ENCODE measurements at regions not wholly inside any gene's neighbourhood (a gene's known extent, or its start where the extent isn't known, plus 50 kb on each side); places are given as distances from the start of the nearest gene placed in this dataset.
A peak's percentile ranks its signal among the peaks of the same experiment; 100 is the strongest.

- Histone ChIP-seq H3K27ac (ENCODE audit: insufficient read depth, low read length, poor library complexity, severe bottlenecking) (no peak overlapping the region), H3K27me3 (ENCODE audit: control insufficient read depth, insufficient read depth, low read length) (no peaks in the 10 kb centered on the region), H3K4me1 (ENCODE audit: control insufficient read depth, insufficient read depth, low read length, poor library complexity, severe bottlenecking) (no peaks in the 10 kb centered on the region), H3K4me3 (ENCODE audit: low read depth, low read length) (no peak overlapping the region), H3K9me3 (ENCODE audit: control insufficient read depth in 2 of 2, low read length in 2 of 2) (no peaks in the 10 kb centered on the region), H3K36me3 (ENCODE audit: control insufficient read depth, insufficient read depth, low read length) (no peaks in the 10 kb centered on the region)
- H3K27me3 Mint-ChIP-seq = no peaks in the 10 kb centered on the region
- no peak overlapping the region for H3K4me3 Mint-ChIP-seq
- no peaks in the 10 kb centered on the region for H3K4me1 Mint-ChIP-seq
- no peaks in the 10 kb centered on the region for H3K36me3 Mint-ChIP-seq
- no peak for ATAC-seq (ENCODE audit: low read depth in 2 of 2)
- no peak overlapping the region for H3K27ac Mint-ChIP-seq
- no peak for DNase-seq
- H3K9me3 Mint-ChIP-seq = peaks cover 0 to 6% (median 4%) of the 10 kb centered on the region in 7 donors
These were observed 61.7 kb downstream of the KCNJ2 start for GRCh38 chr17:70230850-70231640.

- no peaks in the 10 kb centered on the region for H3K27me3 ChIP-seq (ENCODE audit: control insufficient read depth, insufficient read depth, low read length)
- Mint-ChIP-seq H3K4me3 (no peak overlapping the region), H3K4me1 (no peaks in the 10 kb centered on the region)
These were observed 63.1 kb downstream of the KCNJ2 start for GRCh38 chr17:70232466-70232865.

GRCh38 chr17:70235252-70235651, 65.9 kb downstream of the KCNJ2 start:
- Mint-ChIP-seq H3K36me3 (no peaks in the 10 kb centered on the region), H3K9me3 (peaks cover 0 to 13% (median 8%) of the 10 kb centered on the region in 7 donors), H3K4me1 (no peaks in the 10 kb centered on the region), H3K27ac (no peak overlapping the region), H3K27me3 (no peaks in the 10 kb centered on the region), H3K4me3 (no peak overlapping the region)
- no peak overlapping the region for H3K27ac ChIP-seq (ENCODE audit: insufficient read depth, low read length, poor library complexity, severe bottlenecking)
- DNase-seq (no peak), ATAC-seq (ENCODE audit: low read depth in 2 of 2) (no peak)
- H3K9me3 ChIP-seq (ENCODE audit: control insufficient read depth in 2 of 2, low read length in 2 of 2) = peaks cover 0 to 2% of the 10 kb centered on the region in 2 experiments
- no peak overlapping the region for H3K4me3 ChIP-seq (ENCODE audit: low read depth, low read length)
- no peaks in the 10 kb centered on the region for H3K27me3 ChIP-seq (ENCODE audit: control insufficient read depth, insufficient read depth, low read length)
- H3K36me3 ChIP-seq (ENCODE audit: control insufficient read depth, insufficient read depth, low read length) = no peaks in the 10 kb centered on the region
- H3K4me1 ChIP-seq (ENCODE audit: control insufficient read depth, insufficient read depth, low read length, poor library complexity, severe bottlenecking) = no peaks in the 10 kb centered on the region

More at GRCh38 chr17:70232466-70232865, 63.1 kb downstream of the KCNJ2 start:
- Histone ChIP-seq H3K36me3 (ENCODE audit: control insufficient read depth, insufficient read depth, low read length) (no peaks in the 10 kb centered on the region), H3K27ac (ENCODE audit: insufficient read depth, low read length, poor library complexity, severe bottlenecking) (no peak overlapping the region), H3K9me3 (ENCODE audit: control insufficient read depth in 2 of 2, low read length in 2 of 2) (no peaks in the 10 kb centered on the region), H3K4me1 (ENCODE audit: control insufficient read depth, insufficient read depth, low read length, poor library complexity, severe bottlenecking) (no peaks in the 10 kb centered on the region), H3K4me3 (ENCODE audit: low read depth, low read length) (no peak overlapping the region)
- no peaks in the 10 kb centered on the region for H3K27me3 Mint-ChIP-seq
- DNase-seq = no peak
- no peak for ATAC-seq (ENCODE audit: low read depth in 2 of 2)
- no peak overlapping the region for H3K27ac Mint-ChIP-seq
- peaks cover 0 to 9% (median 8%) of the 10 kb centered on the region in 7 donors for H3K9me3 Mint-ChIP-seq
- no peaks in the 10 kb centered on the region for H3K36me3 Mint-ChIP-seq

GRCh38 chr17:70238228-70238627, 68.9 kb downstream of the KCNJ2 start:
- Mint-ChIP-seq H3K4me3 (no peak overlapping the region), H3K36me3 (no peaks in the 10 kb centered on the region), H3K4me1 (no peaks in the 10 kb centered on the region), H3K27me3 (no peaks in the 10 kb centered on the region), H3K9me3 (peaks cover 2 to 13% (median 11%) of the 10 kb centered on the region in 7 donors), H3K27ac (no peak overlapping the region)
- Histone ChIP-seq H3K9me3 (ENCODE audit: control insufficient read depth in 2 of 2, low read length in 2 of 2) (peaks cover 0 to 2% of the 10 kb centered on the region in 2 experiments), H3K4me3 (ENCODE audit: low read depth, low read length) (no peak overlapping the region), H3K27me3 (ENCODE audit: control insufficient read depth, insufficient read depth, low read length) (no peaks in the 10 kb centered on the region), H3K4me1 (ENCODE audit: control insufficient read depth, insufficient read depth, low read length, poor library complexity, severe bottlenecking) (no peaks in the 10 kb centered on the region), H3K36me3 (ENCODE audit: control insufficient read depth, insufficient read depth, low read length) (no peaks in the 10 kb centered on the region), H3K27ac (ENCODE audit: insufficient read depth, low read length, poor library complexity, severe bottlenecking) (no peak overlapping the region)
- ATAC-seq (ENCODE audit: low read depth in 2 of 2) (no peak), DNase-seq (no peak)

- H3K36me3 Mint-ChIP-seq = no peaks in the 10 kb centered on the region
- H3K27me3 Mint-ChIP-seq = no peaks in the 10 kb centered on the region
- no peaks in the 10 kb centered on the region for H3K4me1 Mint-ChIP-seq
- H3K9me3 ChIP-seq (ENCODE audit: control insufficient read depth in 2 of 2, low read length in 2 of 2) = peaks cover 0 to 2% of the 10 kb centered on the region in 2 experiments
- no peak overlapping the region for H3K4me3 ChIP-seq (ENCODE audit: low read depth, low read length)
- H3K4me1 ChIP-seq (ENCODE audit: control insufficient read depth, insufficient read depth, low read length, poor library complexity, severe bottlenecking) = no peaks in the 10 kb centered on the region
- H3K36me3 ChIP-seq (ENCODE audit: control insufficient read depth, insufficient read depth, low read length) = no peaks in the 10 kb centered on the region
- no peaks in the 10 kb centered on the region for H3K27me3 ChIP-seq (ENCODE audit: control insufficient read depth, insufficient read depth, low read length)
- no peak for ATAC-seq (ENCODE audit: low read depth in 2 of 2)
- peaks cover 4 to 13% (median 11%) of the 10 kb centered on the region in 7 donors for H3K9me3 Mint-ChIP-seq
- H3K27ac Mint-ChIP-seq = no peak overlapping the region
- no peak overlapping the region for H3K4me3 Mint-ChIP-seq
- no peak for DNase-seq
- H3K27ac ChIP-seq (ENCODE audit: insufficient read depth, low read length, poor library complexity, severe bottlenecking) = no peak overlapping the region
These were observed 69.3 kb downstream of the KCNJ2 start for GRCh38 chr17:70238646-70239045.

GRCh38 chr17:70239391-70239826, 70.1 kb downstream of the KCNJ2 start:
- H3K4me1 ChIP-seq (ENCODE audit: control insufficient read depth, insufficient read depth, low read length, poor library complexity, severe bottlenecking) = no peaks in the 10 kb centered on the region
- DNase-seq = no peak
- peaks cover 2 to 13% (median 7%) of the 10 kb centered on the region in 7 donors for H3K9me3 Mint-ChIP-seq
- H3K4me1 Mint-ChIP-seq = no peaks in the 10 kb centered on the region
- H3K9me3 ChIP-seq (ENCODE audit: control insufficient read depth in 2 of 2, low read length in 2 of 2) = peaks cover 0 to 2% of the 10 kb centered on the region in 2 experiments
- no peaks in the 10 kb centered on the region for H3K36me3 Mint-ChIP-seq
- no peak overlapping the region for H3K4me3 ChIP-seq (ENCODE audit: low read depth, low read length)
- no peak overlapping the region for H3K27ac ChIP-seq (ENCODE audit: insufficient read depth, low read length, poor library complexity, severe bottlenecking)
- H3K4me3 Mint-ChIP-seq = no peak overlapping the region
- no peaks in the 10 kb centered on the region for H3K36me3 ChIP-seq (ENCODE audit: control insufficient read depth, insufficient read depth, low read length)
- H3K27ac Mint-ChIP-seq = no peak overlapping the region
- H3K27me3 ChIP-seq (ENCODE audit: control insufficient read depth, insufficient read depth, low read length) = no peaks in the 10 kb centered on the region
- no peak for ATAC-seq (ENCODE audit: low read depth in 2 of 2)
- H3K27me3 Mint-ChIP-seq = no peaks in the 10 kb centered on the region

- Histone ChIP-seq H3K4me3 (ENCODE audit: low read depth, low read length) (no peak overlapping the region), H3K36me3 (ENCODE audit: control insufficient read depth, insufficient read depth, low read length) (no peaks in the 10 kb centered on the region), H3K4me1 (ENCODE audit: control insufficient read depth, insufficient read depth, low read length, poor library complexity, severe bottlenecking) (no peaks in the 10 kb centered on the region), H3K27me3 (ENCODE audit: control insufficient read depth, insufficient read depth, low read length) (no peaks in the 10 kb centered on the region), H3K9me3 (ENCODE audit: control insufficient read depth in 2 of 2, low read length in 2 of 2) (peaks cover 0 to 2% of the 10 kb centered on the region in 2 experiments), H3K27ac (ENCODE audit: insufficient read depth, low read length, poor library complexity, severe bottlenecking) (no peak overlapping the region)
- no peaks in the 10 kb centered on the region for H3K4me1 Mint-ChIP-seq
- H3K4me3 Mint-ChIP-seq = no peak overlapping the region
- H3K27me3 Mint-ChIP-seq = no peaks in the 10 kb centered on the region
- H3K36me3 Mint-ChIP-seq = no peaks in the 10 kb centered on the region
- DNase-seq (no peak), ATAC-seq (ENCODE audit: low read depth in 2 of 2) (no peak)
- H3K9me3 Mint-ChIP-seq = peaks cover 2 to 13% (median 7%) of the 10 kb centered on the region in 7 donors
- peak overlapping the region in 1 of 3 donors; percentile 16 for H3K27ac Mint-ChIP-seq
These were observed 71.7 kb downstream of the KCNJ2 start for GRCh38 chr17:70241071-70241470.
